ENCODE measurements at regions not wholly inside any gene's neighbourhood (a gene's known extent, or its start where the extent isn't known, plus 50 kb on each side); places are given as distances from the start of the nearest gene placed in this dataset.
A peak's percentile ranks its signal among the peaks of the same experiment; 100 is the strongest.
"Not testable (repeated sequence)": the region's sequence is repeated elsewhere in the genome, so short reads cannot be mapped to it uniquely, and the experiment has no call there.

- DNase-seq, result no peak
- intact Hi-C loops (cut with DNase I), result no loop called here
These were observed 161.5 kb downstream of the NRIP1 start for GRCh38 chr21:14903172-14903865.

DNA sequence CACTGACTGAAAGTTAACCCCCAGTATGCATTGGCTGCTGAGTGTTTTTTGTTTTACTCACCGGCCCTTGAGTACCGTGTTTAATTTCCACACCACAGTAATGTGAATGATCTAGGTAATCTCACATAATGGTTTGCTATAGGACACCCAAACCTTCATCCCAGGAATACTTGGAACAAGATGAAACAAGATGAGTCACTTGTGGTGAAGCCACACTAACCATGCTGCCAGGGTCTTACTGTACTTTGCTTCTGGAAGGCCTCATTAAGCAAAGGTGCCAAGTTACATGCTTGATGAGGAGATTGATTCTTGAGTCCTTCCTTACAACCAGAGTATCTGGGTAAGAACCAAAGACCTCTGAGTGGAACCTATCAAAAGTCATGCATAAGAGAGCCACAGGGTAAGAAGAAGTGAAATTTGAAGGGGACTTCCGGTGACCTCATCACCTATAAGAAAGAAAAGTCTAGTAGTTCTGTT lies 163.3 kb downstream of the NRIP1 start:
- DNase-seq, result no peak
- intact Hi-C loops (cut with DNase I), result no loop called here

DNA sequence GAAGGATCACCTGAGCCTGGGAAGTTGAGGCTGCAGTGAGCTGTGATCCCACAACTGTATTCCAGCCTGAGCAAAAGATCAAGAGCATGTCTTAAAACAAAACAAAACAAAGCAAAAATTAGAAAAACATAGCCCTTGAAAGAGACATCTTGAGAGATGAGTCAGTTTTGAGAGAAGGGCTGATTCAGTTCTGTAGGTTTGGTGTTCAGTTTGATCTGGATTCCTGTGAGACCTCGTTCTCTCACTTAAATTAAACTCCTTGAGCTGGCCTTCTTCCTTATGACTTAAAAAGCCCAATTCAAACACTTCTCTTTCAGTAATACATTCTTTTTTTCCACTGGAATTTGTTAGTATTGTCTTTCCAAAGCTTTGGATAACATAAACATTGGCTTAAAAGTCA lies 164.2 kb downstream of the NRIP1 start:
- intact Hi-C loops (cut with DNase I), result no loop called here

DNA sequence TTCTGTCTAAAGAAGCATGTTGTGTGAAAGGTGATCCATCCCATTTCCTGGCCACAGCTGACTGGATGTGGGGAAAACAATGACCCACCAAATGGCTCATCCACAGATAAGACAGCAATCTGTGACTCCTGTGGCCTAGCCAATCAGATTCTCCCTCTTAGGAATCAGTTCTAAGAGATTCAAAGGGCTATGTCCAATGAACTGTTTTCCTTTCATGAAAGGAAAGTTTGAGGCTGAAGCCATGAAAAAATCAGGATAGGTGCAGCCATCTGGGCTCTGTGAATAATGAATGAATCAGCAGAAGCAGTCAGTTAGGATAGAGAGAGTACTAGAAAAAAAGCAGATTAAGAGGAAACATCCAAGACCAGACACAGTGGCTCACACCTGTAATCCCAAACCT lies 164.7 kb downstream of the NRIP1 start:
- intact Hi-C loops (cut with DNase I), result no loop called here
- no peak for DNase-seq

More for the DNA sequence above, 164.2 kb downstream of the NRIP1 start:
- no peak for DNase-seq

DNA sequence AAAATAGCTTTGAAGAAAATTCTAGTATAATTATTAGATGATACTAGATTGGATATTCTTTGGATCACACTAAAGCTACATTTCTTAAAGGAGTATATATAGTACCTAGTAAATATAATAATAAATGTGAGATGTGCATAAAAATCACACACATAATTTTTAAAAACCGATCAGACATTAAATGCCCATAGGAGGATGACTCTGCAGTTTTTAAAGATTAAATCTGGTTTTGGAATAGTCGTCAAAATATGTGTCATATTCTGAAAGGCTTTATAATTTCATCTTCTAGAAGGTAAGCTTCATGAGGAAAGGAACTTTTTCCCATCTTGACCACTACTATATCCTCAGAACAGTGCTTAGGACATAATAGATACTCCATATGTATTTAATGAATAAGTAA lies 169.0 kb downstream of the NRIP1 start:
- intact Hi-C loops (cut with DNase I), result no loop called here
- DNase-seq, result no peak

- intact Hi-C loops (cut with DNase I), result no loop called here
- no peak for DNase-seq
These were observed 174.7 kb downstream of the NRIP1 start for GRCh38 chr21:14890141-14890540.

GRCh38 chr21:14889080-14889810 lies 175.6 kb downstream of the NRIP1 start:
- intact Hi-C loops (cut with DNase I), result no loop called here
- DNase-seq, result no peak

DNA sequence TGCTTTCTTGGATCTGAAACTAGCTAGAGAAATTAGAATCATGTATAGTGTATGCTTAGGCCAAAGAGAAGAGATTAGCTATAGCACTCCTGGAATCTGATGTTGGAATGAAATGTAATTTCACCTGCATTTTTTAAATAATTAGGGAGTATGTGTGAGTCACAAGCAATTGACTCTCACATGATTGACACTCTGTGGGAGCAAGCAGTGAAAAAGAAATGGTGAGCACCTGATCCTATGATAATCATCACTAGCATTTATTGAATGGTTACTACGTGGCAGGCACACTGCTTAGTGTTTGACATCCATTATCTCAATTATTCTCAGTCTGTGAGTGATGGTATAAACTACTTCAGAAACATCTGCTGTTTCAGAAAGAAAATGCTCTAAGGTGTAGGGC lies 176.6 kb downstream of the NRIP1 start:
- peak in 10 of 42 donors; percentile 5 to 64 (median 38) for DNase-seq
- intact Hi-C loops (cut with DNase I), result no loop called here

DNA sequence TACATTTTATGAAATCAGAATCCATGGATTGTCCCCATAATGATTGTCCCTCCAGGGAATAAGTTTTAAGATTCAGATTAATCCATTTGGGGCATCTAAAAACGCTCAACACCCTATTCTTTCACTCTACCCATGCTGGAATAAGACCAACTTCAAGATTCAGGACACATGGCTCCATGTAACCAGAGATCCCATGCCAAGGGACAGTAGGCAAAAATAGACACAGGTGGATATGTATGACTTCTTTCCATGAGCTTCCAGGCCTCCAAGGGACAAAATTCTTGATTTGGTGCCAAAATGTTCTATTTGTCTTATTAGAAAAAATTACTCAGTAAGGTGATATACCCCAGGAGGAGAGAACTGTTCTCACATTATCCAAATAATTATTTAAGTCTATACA lies 178.8 kb downstream of the NRIP1 start:
- DNase-seq, result no peak
- intact Hi-C loops (cut with DNase I), result no loop called here

GRCh38 chr21:14883351-14883750 lies 181.4 kb downstream of the NRIP1 start:
- no peak for DNase-seq
- intact Hi-C loops (cut with DNase I), result no loop called here

GRCh38 chr21:14882545-14882944 lies 182.3 kb downstream of the NRIP1 start:
- intact Hi-C loops (cut with DNase I); DNase-seq: not testable (repeated sequence)

DNA sequence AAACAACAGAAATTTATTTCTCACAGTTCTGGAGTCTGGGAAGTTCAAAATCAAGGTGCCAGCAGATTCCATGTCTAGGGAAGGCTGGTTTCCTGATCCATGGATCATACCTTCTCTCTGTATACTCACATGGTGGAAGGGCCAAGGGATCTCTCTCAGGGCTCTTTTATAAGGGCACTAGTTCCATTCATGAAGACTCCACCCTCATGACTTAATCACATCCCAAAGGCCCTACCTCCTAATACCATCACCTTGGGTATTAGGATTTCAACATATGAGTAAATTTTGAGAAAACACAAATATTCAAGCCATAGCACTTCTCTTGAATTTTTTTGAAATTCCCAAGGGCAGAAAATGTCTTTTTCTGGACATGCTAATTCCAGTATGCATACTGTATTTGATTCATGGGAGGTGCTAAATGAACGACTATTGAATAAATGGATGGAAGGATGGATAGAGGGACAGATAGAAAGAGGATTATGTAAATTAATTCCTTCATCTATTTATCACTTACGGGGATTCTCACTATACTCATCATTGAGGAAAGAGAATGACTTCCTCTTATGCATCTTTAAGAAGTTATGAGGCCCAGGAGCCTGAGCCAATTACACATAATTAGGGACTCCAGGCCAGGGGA lies 182.8 kb downstream of the NRIP1 start:
- DNase-seq, result no peak
- intact Hi-C loops (cut with DNase I), result no loop called here

DNA sequence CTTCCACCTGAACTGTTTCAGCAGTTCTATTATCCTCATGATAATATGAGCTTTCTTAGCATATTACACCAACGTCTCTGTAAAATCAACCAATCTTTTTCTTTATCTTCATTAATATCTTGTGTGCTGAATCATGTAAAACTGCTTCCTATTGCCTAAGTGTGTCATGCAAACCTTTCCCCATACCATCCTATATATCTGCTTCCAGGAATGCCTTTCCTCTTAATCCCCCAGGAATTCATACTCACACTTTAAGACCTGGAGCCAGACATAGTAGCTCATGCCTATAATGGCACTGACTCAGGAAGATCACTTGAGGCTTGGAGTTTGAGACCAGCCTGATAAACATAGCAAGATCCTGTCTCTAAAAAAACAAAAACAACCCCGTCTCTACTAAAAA lies 183.9 kb downstream of the NRIP1 start:
- intact Hi-C loops (cut with DNase I), result no loop called here
- no peak for DNase-seq

DNA sequence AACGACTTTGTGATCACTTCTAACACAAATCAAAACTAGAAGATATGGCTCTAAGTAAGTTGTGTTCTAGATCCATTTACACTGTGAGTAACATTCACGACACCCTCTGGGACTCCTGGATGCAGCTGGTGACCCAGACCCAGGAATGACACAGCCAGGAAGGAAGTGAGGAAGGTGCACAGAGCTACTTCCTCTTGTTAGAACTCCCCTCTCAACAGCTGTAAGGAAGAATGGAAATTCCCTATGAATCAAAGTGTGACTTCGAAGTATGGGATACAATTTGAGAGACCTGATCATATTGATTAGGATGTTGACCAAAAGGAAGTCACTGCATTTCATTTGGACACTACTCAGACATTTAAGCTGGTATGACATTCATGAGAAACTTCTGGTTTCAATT lies 185.3 kb downstream of the NRIP1 start:
- no peak for DNase-seq
- intact Hi-C loops (cut with DNase I), result no loop called here

DNA sequence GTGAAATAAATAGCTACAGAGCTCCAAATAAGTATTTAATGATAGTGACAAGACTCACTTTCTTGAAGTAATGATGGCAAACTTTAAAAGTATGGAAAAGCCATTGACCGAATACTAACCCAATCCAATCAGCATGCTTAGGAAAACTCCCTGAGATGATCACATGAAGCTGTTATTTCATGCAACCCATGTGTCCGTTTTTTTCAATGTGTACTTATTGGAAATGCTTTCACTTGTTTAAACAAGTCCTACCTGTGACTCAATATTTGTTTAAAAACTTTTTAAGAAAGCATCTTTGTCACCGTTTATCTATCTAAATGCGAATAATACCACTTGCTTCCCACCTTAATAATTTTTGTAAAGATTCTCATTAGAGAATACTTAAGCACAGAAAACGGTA lies 185.8 kb downstream of the NRIP1 start:
- intact Hi-C loops (cut with DNase I), result no loop called here
- DNase-seq, result no peak

DNA sequence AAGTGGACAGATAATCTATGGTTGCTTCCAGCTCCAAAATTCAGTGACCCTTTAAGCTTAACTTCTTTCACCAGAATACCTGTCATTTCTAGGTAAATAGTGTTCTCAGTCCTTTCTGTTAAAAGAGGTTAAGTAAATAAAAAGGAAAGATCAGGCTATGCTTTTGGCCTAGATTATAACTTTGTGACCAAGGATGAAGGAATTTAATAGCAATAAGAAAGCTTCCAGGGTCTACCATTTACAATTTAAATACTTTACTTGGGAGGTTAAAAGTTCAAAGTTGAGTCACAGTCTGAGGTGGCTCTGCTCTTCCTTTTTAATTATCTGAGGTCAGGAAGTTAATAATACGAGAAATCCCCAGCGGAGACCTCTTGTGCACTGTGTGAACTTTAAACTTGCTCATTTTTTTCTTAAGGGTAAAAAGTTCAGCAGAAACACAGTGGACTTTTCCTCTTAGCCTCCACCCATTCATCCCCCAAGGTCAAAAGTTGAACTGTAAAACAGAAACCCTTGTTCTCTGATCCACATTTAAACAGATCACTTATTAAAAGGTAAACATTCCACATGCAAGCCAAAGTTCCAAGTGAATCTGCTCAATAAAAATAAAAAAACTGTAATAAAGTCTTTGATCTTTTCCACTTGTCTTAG lies 187.1 kb downstream of the NRIP1 start:
- intact Hi-C loops (cut with DNase I), result no loop called here
- DNase-seq, result no peak

DNA sequence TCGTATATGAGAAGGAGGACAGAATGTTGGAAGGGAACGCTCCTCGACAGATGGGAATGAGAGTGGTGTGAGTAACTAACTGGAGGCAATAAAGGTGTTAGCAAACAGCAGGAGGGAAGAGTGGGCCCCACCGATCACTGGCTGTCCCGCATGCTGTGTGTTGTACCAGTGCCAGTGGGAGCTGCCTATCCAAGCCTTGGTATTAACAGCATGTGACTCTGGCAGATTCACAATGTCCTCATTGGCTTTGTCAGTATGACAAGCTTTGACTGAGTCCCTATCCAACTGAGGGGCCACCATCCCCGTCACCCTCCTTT lies 188.3 kb downstream of the NRIP1 start:
- DNase-seq, result peak in 2 of 42 donors; percentile 9 to 47
- intact Hi-C loops (cut with DNase I), result no loop called here

DNA sequence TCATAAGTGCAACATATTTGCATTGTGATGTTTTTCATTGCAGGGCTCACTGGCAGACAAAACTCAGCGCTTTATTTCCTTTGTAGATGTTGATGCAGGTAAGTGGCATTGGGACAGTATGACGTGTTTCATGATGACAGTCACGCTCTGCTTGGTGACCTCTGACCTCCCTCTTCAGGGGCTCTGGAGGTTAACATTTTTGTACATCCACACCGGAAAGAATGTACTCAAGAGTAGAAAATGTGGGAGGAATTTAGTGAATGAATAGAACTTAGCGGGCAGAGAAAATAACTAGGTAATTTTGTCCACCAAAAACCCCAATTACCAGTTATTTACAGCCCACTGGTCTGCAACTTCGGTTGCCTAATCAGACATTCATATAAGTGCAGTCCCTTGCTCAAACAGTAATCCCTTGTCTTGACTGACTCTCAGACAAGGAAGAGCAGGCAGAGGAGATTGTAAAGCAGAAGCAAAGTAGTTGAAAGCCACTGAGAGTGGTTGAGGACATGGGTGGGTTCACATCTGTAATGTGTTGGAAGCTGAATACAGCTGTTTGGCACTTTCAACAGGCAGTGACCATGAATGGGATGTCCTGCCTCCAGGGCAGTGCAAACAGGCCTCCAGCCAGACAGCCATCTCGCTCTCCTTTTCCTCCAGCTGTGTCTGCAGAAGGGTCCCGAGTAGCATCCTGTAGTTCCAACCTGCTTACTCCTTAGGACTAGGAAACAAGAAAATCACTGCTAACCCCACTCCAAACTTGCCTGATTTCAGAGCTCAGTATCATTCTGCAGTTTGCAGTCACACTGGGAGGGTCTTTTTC lies 188.9 kb downstream of the NRIP1 start:
- intact Hi-C loops (cut with DNase I), result no loop called here
- no peak for DNase-seq

GRCh38 chr21:14875186-14875585 lies 189.6 kb downstream of the NRIP1 start:
- intact Hi-C loops (cut with DNase I), result no loop called here
- DNase-seq, result no peak
